Ectodermal cell (in vitro differentiated cells): ENCODE measurements at regions not wholly inside any gene's neighbourhood (a gene's known extent, or its start where the extent isn't known, plus 50 kb on each side); places are given as distances from the start of the nearest gene placed in this dataset.

Source experiments
- H3K27ac ChIP-seq: 2 replicates; pipeline ENCODE4 v1.7.0; 2013; ENCODE audit warnings: mild to moderate bottlenecking, low read depth, low read length; ENCODE audit not compliant: insufficient read depth, poor library complexity, severe bottlenecking
- H3K27me3 ChIP-seq: 2 replicates; pipeline ENCODE4 v1.7.0; 2013; ENCODE audit warnings: mild to moderate bottlenecking, low read length; ENCODE audit not compliant: insufficient read depth, control insufficient read depth, poor library complexity, severe bottlenecking
- H3K36me3 ChIP-seq: one replicate; pipeline ENCODE4 v1.7.0; 2013; ENCODE audit warnings: low read length; ENCODE audit not compliant: control insufficient read depth, insufficient read depth
- H3K4me1 ChIP-seq: one replicate; pipeline ENCODE4 v1.7.0; 2013; ENCODE audit warnings: low read length; ENCODE audit not compliant: control insufficient read depth, insufficient read depth
- H3K4me3 ChIP-seq: 2 replicates; pipeline ENCODE4 v1.7.0; 2013; ENCODE audit warnings: low read depth, low read length, control low read depth; ENCODE audit not compliant: insufficient read depth
- H3K9me3 ChIP-seq: 2 replicates; pipeline ENCODE4 v1.7.0; 2013; ENCODE audit warnings: mild to moderate bottlenecking, low read length, moderate library complexity; ENCODE audit not compliant: control insufficient read depth
- whole genome bisulfite sequencing, 2 experiments: methylation state at CpG; one replicate each; pipeline ENCODE4 v1.1.7; 2013; ENCODE audit warnings: missing lambda C conversion rate in 2 of 2; 5-methylcytosine and 5-hydroxymethylcytosine counted together

DNA sequence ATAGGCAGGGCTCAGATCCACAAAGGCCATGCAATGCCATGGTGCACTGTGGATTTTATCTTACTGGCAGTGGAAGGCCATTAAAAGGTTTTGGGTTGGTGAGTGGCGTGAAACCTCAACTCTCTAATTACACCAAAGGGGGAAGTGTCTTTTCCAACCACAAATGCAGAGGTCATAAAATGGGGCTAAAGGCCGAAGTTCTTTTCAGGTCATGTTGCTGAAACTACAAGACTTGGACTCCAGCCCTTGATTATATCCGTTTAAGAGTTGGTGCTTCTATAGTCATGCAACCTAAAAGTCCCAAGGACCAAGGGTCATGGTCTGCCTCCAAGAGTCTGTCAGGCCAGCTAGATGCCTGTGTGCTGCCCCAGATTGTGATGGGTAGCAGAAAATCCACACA lies 434.3 kb downstream of the RAB38 start:
- 91 to 94% methylated on average over 2 to 3 of the region's 3 CpGs for WGBS, 2 experiments
- no peaks in the 10 kb centered on the region for H3K9me3 ChIP-seq

DNA sequence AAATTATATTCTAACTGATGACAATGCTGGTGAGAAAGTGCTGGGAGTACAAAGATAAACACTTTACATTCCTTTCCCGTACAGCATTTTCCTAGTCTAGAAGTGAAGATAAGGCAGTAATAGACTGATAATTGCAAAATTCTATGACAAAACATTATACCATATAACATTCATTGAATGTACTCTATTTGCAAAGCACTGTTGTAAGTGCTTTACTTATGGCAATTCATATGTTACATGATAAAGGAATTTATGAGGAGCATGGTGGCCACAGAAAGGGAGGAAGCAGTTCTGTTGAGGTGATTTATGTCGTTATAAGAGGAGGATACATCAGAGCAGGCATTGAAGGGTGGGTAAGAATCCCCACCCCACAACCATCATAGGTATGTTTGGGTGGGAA lies 434.8 kb downstream of the RAB38 start:
- no peak overlapping the region for H3K27ac ChIP-seq
- WGBS, 2 experiments: 86% methylated on average over 1 of the region's 2 CpGs; no CpG with 5 or more reads in 1 of the 2 experiments
- H3K36me3 ChIP-seq: no peaks in the 10 kb centered on the region

More for the DNA sequence above, 434.3 kb downstream of the RAB38 start:
- no peak overlapping the region for H3K27ac ChIP-seq
- no peak overlapping the region for H3K4me3 ChIP-seq
- no peaks in the 10 kb centered on the region for H3K27me3 ChIP-seq
- no peaks in the 10 kb centered on the region for H3K36me3 ChIP-seq
- no peaks in the 10 kb centered on the region for H3K4me1 ChIP-seq

DNA sequence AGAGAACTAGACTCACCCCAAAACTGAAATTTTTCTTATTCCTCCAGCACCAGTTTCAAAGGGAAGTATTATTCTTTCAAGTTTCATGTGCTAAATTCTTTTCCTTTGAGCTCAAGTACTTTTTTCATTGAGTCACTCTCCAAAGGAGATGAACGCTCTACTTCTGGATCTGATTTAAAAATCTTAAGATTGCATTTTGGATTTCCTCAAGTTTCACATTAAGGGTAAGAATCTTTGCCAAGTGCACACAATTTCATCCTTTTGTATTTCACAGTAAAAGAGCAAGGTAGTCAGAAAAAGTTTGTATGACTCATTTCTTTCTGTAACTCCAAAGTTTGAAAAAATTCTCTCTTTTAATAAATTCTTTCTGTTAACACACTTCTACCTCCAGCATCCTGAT lies 435.5 kb downstream of the RAB38 start:
- Histone ChIP-seq H3K27me3 (no peaks in the 10 kb centered on the region), H3K36me3 (no peaks in the 10 kb centered on the region), H3K27ac (no peak overlapping the region), H3K4me1 (no peaks in the 10 kb centered on the region), H3K9me3 (no peaks in the 10 kb centered on the region), H3K4me3 (no peak overlapping the region)
- WGBS, 2 experiments: 93% methylated on average over 1 of the region's 1 CpG

More for the DNA sequence above, 434.8 kb downstream of the RAB38 start:
- Histone ChIP-seq H3K4me3 (no peak overlapping the region), H3K27me3 (no peaks in the 10 kb centered on the region), H3K4me1 (no peaks in the 10 kb centered on the region), H3K9me3 (no peaks in the 10 kb centered on the region)

DNA sequence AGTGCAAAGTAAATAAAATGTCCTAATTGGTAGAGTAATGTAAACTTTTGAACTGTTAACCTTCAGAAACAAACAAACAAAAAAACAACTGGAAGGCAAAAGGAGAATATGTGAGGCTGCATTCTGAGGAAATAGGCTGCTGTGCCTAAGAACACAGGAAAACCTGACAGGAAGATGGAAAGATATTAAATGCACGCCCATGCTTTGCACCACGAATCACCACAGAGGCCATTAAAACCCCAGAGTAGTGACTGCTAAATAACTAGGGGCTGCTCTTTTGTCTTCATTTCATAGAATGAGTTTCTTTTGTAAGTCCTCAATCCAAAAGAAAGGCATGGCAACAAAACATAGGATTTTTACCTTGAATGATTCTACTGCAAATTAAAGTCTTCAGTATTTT lies 436.0 kb downstream of the RAB38 start:
- Histone ChIP-seq H3K9me3 (no peaks in the 10 kb centered on the region), H3K27me3 (no peaks in the 10 kb centered on the region), H3K4me3 (no peak overlapping the region), H3K4me1 (no peaks in the 10 kb centered on the region), H3K36me3 (no peaks in the 10 kb centered on the region), H3K27ac (no peak overlapping the region)
- 90 to 93% methylated on average over 2 of the region's 2 CpGs for WGBS, 2 experiments

DNA sequence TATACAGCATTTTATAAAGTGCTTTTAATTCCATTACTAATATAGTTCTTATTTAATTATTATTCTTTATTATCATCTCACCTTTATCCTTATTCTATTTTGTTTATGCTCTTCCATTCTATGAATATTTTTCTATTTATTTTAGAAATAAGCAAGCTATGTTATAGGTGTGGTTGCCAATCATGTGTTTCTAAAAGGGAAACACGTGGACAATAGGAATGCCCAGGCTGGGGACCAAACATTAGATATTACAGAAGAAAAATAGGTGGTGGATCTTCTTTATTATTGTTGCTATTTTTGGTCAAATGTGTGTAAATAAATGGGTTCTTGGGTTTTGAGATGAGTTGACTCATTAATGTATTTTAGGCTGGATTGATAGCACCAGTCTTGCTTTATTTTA lies 438.3 kb downstream of the RAB38 start:
- WGBS, 2 experiments: 97 to 100% methylated on average over 1 of the region's 1 CpG
- H3K27ac ChIP-seq: no peak overlapping the region
- no peaks in the 10 kb centered on the region for H3K4me1 ChIP-seq
- H3K27me3 ChIP-seq: no peaks in the 10 kb centered on the region
- no peak overlapping the region for H3K4me3 ChIP-seq
- no peaks in the 10 kb centered on the region for H3K9me3 ChIP-seq
- no peaks in the 10 kb centered on the region for H3K36me3 ChIP-seq

DNA sequence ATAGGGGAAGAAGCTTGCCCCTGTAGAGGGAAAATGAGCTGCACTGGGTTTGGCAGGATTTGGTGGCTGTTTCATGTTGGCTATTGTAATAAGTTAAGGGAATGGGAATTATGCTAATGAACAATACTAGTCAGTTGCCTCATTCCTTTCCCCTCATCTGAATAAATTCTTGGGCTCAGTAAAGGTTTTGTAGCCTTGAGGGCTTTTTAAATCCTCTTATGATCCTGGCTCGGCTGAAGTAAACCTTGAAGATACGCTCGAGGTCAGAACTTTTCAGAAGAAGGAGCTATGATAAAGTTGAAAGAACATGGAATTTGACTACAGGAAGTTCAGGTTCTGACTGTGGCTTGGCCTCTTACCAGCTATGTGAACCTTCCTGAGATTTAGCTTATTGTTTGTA lies 448.7 kb downstream of the RAB38 start:
- H3K36me3 ChIP-seq: no peaks in the 10 kb centered on the region
- H3K9me3 ChIP-seq: no peaks in the 10 kb centered on the region
- WGBS, 2 experiments: 90 to 93% methylated on average over 3 of the region's 3 CpGs
- H3K4me3 ChIP-seq: no peak overlapping the region
- H3K27ac ChIP-seq: no peak overlapping the region
- no peaks in the 10 kb centered on the region for H3K4me1 ChIP-seq
- no peaks in the 10 kb centered on the region for H3K27me3 ChIP-seq

DNA sequence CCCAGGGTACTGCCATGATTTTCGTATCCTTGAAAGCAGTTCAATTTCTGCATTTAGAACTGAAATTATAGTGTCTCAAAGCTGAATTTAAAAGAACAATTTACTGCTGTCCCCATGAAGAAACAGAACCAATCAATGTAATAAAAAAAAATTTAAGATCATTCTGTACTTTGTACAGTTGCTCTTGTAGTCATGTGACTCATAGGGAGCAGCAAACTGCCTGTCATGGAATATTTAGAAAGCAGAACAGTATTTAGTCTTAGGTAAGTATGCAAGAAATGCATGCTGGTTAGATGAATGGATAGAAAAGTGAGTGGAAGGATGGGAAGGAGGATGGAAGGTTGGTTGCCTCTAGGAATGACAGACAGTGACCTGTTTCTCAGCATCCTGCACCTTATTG lies 450.9 kb downstream of the RAB38 start:
- no peak overlapping the region for H3K27ac ChIP-seq
- H3K4me1 ChIP-seq: no peaks in the 10 kb centered on the region
- H3K27me3 ChIP-seq: no peaks in the 10 kb centered on the region
- H3K36me3 ChIP-seq: no peaks in the 10 kb centered on the region
- no peaks in the 10 kb centered on the region for H3K9me3 ChIP-seq
- no peak overlapping the region for H3K4me3 ChIP-seq
- 92 to 93% methylated on average over 1 of the region's 1 CpG for WGBS, 2 experiments

DNA sequence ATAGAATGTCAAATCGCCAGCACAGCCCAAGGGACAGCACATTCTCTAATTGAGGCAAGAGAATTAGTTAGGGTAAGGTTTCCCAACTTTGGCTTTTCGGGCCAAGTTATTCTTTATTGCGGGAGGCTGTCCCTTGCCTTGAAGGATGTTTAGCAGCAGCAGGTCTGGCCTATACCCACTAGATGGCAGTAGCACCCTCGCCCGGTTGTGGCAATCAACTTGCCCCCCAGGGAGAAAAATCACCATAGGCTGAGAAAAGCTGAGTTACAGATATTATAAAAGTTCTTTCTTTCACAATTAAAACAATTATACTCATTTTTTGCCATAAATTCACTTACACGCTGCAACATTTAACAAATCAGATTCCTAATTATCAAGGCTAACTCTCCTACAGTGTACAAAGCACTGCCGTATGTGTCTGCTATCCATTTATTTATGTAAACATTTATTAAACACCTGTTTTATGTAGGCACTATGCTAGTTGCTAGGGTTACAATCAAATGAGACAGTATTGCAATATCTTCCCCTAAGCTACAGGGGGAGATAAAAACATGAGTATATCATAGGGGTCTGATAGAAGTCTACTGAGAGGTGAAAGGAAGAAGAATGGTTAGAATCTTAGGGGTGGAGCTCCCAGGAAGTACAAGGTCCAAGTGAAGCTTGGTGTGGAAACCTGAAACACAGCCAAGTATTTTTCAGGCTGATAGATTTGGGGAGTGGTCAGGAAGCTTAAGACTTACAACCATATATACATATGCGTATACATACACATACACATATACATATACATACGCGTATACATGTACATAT lies 452.3 kb downstream of the RAB38 start:
- no peaks in the 10 kb centered on the region for H3K9me3 ChIP-seq
- H3K27ac ChIP-seq: no peak overlapping the region
- no peak overlapping the region for H3K4me3 ChIP-seq
- no peaks in the 10 kb centered on the region for H3K27me3 ChIP-seq
- WGBS, 2 experiments: 78 to 79% methylated on average over 6 to 10 of the region's 10 CpGs
- no peaks in the 10 kb centered on the region for H3K4me1 ChIP-seq
- H3K36me3 ChIP-seq: no peaks in the 10 kb centered on the region

DNA sequence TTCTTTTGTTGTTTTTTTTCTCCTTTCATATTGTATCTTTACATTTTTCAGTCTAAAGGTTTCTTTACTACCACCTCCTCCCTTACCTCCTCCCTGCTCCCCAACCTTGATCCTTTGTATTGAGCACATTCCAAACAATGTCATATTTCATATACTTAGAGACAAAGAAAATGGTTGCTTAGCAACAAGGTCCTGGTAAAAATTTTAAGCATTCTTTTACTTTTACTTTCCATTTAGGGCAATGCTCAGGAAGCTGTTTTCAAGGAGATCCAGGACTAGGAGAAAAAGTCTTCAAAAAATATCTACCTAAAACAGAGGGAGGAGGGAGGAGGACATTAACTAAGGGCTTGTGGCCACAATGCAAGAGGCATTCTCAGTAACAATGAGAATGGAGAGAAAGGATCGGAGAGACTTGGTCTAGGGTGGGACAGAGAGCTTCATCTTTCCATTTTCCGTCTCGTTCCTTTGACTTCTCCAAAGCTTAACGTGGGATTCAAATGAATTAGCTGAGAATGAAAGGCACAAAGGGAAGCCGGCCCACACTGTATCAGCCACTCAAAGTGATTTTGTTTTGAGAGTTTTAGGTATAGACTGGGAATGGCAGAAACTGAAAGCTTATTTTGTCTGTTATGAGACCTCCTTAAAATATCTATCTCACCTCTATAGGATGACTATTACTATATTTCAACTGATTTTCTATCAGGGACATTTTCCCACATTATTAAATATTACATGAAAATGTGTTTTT lies 455.7 kb downstream of the RAB38 start:
- H3K4me1 ChIP-seq: no peaks in the 10 kb centered on the region
- no peaks in the 10 kb centered on the region for H3K27me3 ChIP-seq
- H3K27ac ChIP-seq: no peak overlapping the region
- H3K36me3 ChIP-seq: no peaks in the 10 kb centered on the region
- no peak overlapping the region for H3K4me3 ChIP-seq
- H3K9me3 ChIP-seq: no peaks in the 10 kb centered on the region
- WGBS, 2 experiments: 88 to 90% methylated on average over 5 of the region's 5 CpGs

DNA sequence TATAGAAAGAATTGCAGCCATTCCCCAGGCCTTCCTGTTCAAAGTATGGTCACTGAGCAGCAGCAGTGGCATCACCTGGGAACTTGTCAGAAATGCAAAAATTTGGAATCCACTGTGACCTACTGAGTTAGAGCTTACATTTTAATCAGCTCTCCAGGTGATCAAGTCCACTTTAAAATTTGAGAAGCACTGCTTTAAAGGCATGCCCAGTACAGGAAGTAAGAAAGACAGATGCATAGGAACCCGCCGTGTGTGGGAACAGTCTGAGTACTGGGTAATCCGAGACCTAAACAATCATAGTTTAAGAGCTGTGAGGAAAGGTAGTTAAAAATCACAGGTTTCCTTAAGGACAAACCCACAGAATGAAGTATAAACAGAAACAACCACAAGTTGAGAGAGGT lies 462.4 kb downstream of the RAB38 start:
- WGBS, 2 experiments: 67 to 73% methylated on average over 3 of the region's 3 CpGs
- no peak overlapping the region for H3K4me3 ChIP-seq
- H3K36me3 ChIP-seq: no peaks in the 10 kb centered on the region
- H3K4me1 ChIP-seq: no peaks in the 10 kb centered on the region
- H3K27me3 ChIP-seq: no peaks in the 10 kb centered on the region
- H3K27ac ChIP-seq: no peak overlapping the region
- H3K9me3 ChIP-seq: no peaks in the 10 kb centered on the region
